SK-N-SH (cell line): ENCODE measurements at regions not wholly inside any gene's neighbourhood (a gene's known extent, or its start where the extent isn't known, plus 50 kb on each side); places are given as distances from the start of the nearest gene placed in this dataset.

Experiments
- CTCF ChIP-seq: fragments of 200-600 bp; sonication (generic); IDR thresholded peaks from 2 replicates; pipeline ENCODE4 v1.6.1; 2017; ENCODE audit warnings: antibody characterized with exemption, mild to moderate bottlenecking, moderate library complexity
- EP300 ChIP-seq, 2 experiments: IDR thresholded peaks; 2 replicates each; pipeline versions ENCODE4 v1.4.0 to v1.6.1; 2012; ENCODE audit warnings: borderline replicate concordance in 1 of 2, low read depth in 1 of 2, low read length in 1 of 2
- FOXM1 ChIP-seq: IDR thresholded peaks from 2 replicates; pipeline ENCODE4 v1.4.0; 2012; ENCODE audit warnings: low read depth, mild to moderate bottlenecking
- IRF3 ChIP-seq: fragments of 150-350 bp; IDR thresholded peaks from 2 replicates; pipeline ENCODE4 v1.6.1; 2016; ENCODE audit warnings: mild to moderate bottlenecking, low read depth, low read length
- PBX3 ChIP-seq: IDR thresholded peaks from 2 replicates; pipeline ENCODE4; 2012
- POLR2AphosphoS5 ChIP-seq: IDR thresholded peaks from 2 replicates; pipeline ENCODE4 v1.6.1; 2012; ENCODE audit warnings: low read depth, low read length
- YY1 ChIP-seq: IDR thresholded peaks from 2 replicates; pipeline ENCODE4 v1.4.0; 2012; ENCODE audit warnings: low read depth, mild to moderate bottlenecking

- TF ChIP-seq PBX3 (no peak), FOXM1 (no peak), YY1 (no peak), POLR2AphosphoS5 (no peak), EP300 (IDR thresholded peaks at IDR 0.05; ENCODE audit: borderline replicate concordance in 1 of 2, low read depth in 1 of 2, low read length in 1 of 2) (no peak), CTCF (no peak), IRF3 (no peak)
Observed at GRCh38 chr6:135637701-135638100, 140.2 kb upstream of the AHI1 start.
